GM18517 (cell line): ENCODE measurements at regions not wholly inside any gene's neighbourhood (a gene's known extent, or its start where the extent isn't known, plus 50 kb on each side); places are given as distances from the start of the nearest gene placed in this dataset.
"Not testable (repeated sequence)": the region's sequence is repeated elsewhere in the genome, so short reads cannot be mapped to it uniquely, and the experiment has no call there.

Experiments used
- ATAC-seq: cut with Tn5 transposase; IDR thresholded peaks from one replicate; pipeline ENCODE4 v1.9.1; 2021; ENCODE audit warnings: mild to moderate bottlenecking, moderate library complexity; ENCODE audit not compliant: unreplicated experiment

- ATAC-seq: no peak
Observed at GRCh38 chr6:156602066-156602385, 175.2 kb upstream of the ARID1B start.

- ATAC-seq: no peak
Observed at GRCh38 chr6:156601152-156602065, 175.8 kb upstream of the ARID1B start.

- ATAC-seq: no peak
Observed at GRCh38 chr6:156600678-156601077, 176.5 kb upstream of the ARID1B start.

GRCh38 chr6:156599978-156600590, 177.1 kb upstream of the ARID1B start:
- no peak for ATAC-seq

GRCh38 chr6:156599366-156599765, 177.8 kb upstream of the ARID1B start:
- ATAC-seq: no peak

GRCh38 chr6:156598855-156599180, 178.4 kb upstream of the ARID1B start:
- no peak for ATAC-seq

GRCh38 chr6:156598071-156598854, 178.9 kb upstream of the ARID1B start:
- ATAC-seq: no peak

GRCh38 chr6:156597095-156597494, 180.1 kb upstream of the ARID1B start:
- no peak for ATAC-seq

- no peak for ATAC-seq
Observed at GRCh38 chr6:156595476-156595875, 181.7 kb upstream of the ARID1B start.

GRCh38 chr6:156593893-156594292, 183.3 kb upstream of the ARID1B start:
- ATAC-seq: no peak

- ATAC-seq: no peak
Observed at GRCh38 chr6:156593127-156593526, 184.1 kb upstream of the ARID1B start.

- no peak for ATAC-seq
Observed at GRCh38 chr6:156590482-156590881, 186.7 kb upstream of the ARID1B start.

- ATAC-seq: no peak
Observed at GRCh38 chr6:156589281-156589680, 187.9 kb upstream of the ARID1B start.

GRCh38 chr6:156587751-156588301, 189.4 kb upstream of the ARID1B start:
- no peak for ATAC-seq

- ATAC-seq: no peak
Observed at GRCh38 chr6:156587071-156587470, 190.1 kb upstream of the ARID1B start.

GRCh38 chr6:156585859-156586258, 191.3 kb upstream of the ARID1B start:
- ATAC-seq: no peak

- ATAC-seq: not testable (repeated sequence)
Observed at GRCh38 chr6:156584121-156584520, 193.1 kb upstream of the ARID1B start.

- ATAC-seq: no peak
Observed at GRCh38 chr6:156583083-156583482, 194.1 kb upstream of the ARID1B start.

- ATAC-seq: no peak
Observed at GRCh38 chr6:156582509-156582992, 194.6 kb upstream of the ARID1B start.

- no peak for ATAC-seq
Observed at GRCh38 chr6:156579564-156579963, 197.6 kb upstream of the ARID1B start.

GRCh38 chr6:156577749-156578148, 199.4 kb upstream of the ARID1B start:
- no peak for ATAC-seq
